ENCODE measurements at regions not wholly inside any gene's neighbourhood (a gene's known extent, or its start where the extent isn't known, plus 50 kb on each side); places are given as distances from the start of the nearest gene placed in this dataset.

- TF ChIP-seq CTCF (IDR thresholded peaks at IDR 0.05): no peak
- TF ChIP-seq POLR2A (IDR thresholded peaks at IDR 0.05): no peak
These were observed 604.8 kb upstream of the SEL1L start for GRCh38 chr14:82138431-82138830.
